ENCODE measurements at regions not wholly inside any gene's neighbourhood (a gene's known extent, or its start where the extent isn't known, plus 50 kb on each side); places are given as distances from the start of the nearest gene placed in this dataset.

- DNase-seq = no peak
- Histone ChIP-seq H3K36me3 (no peaks in the 10 kb centered on the region), H3K27ac (no peak overlapping the region), H3K4me3 (no peak overlapping the region), H3K9me3 (no peaks in the 10 kb centered on the region), H3K4me1 (no peaks in the 10 kb centered on the region), H3K27me3 (peaks cover 0 to 34% (median 4%) of the 10 kb centered on the region in 3 donors)
- WGBS, 5 donors = 53 to 100% (median 85%) methylated on average over 1 of the region's 1 CpG
- intact Hi-C loops (cut with DNase I; ENCODE audit: low total_unique reads) = no loop called here
- TF ChIP-seq CTCF (IDR thresholded peaks at IDR 0.05) (no peak), POLR2A (IDR thresholded peaks at IDR 0.05) (no peak)
Observed at GRCh38 chr10:117480097-117480496, 62.4 kb upstream of the EMX2 start.

- H3K36me3 ChIP-seq = no peaks in the 10 kb centered on the region
- peak in 1 of 2 donors; percentile 19 for DNase-seq
- no peaks in the 10 kb centered on the region for H3K4me1 ChIP-seq
- no peak overlapping the region for H3K27ac ChIP-seq
- WGBS, 5 donors = 48 to 55% (median 50%) methylated on average over 5 of the region's 5 CpGs
- intact Hi-C loops (cut with DNase I; ENCODE audit: low total_unique reads) = no loop called here
- TF ChIP-seq POLR2AphosphoS5 (IDR thresholded peaks at IDR 0.05) = no peak
- no peak for TF ChIP-seq CTCF (IDR thresholded peaks at IDR 0.05)
- TF ChIP-seq POLR2A (IDR thresholded peaks at IDR 0.05) = no peak
- no peak for TF ChIP-seq EP300 (IDR thresholded peaks at IDR 0.05)
- peaks cover 0 to 38% (median 4%) of the 10 kb centered on the region in 3 donors for H3K27me3 ChIP-seq
- no peak overlapping the region for H3K4me3 ChIP-seq
- H3K9me3 ChIP-seq = no peaks in the 10 kb centered on the region
Observed at GRCh38 chr10:117477961-117478670, 64.4 kb upstream of the EMX2 start.

- Histone ChIP-seq H3K27me3 (peaks cover 0 to 35% (median 4%) of the 10 kb centered on the region in 3 donors), H3K36me3 (no peaks in the 10 kb centered on the region), H3K4me1 (no peaks in the 10 kb centered on the region), H3K4me3 (no peak overlapping the region), H3K27ac (peak overlapping the region in 1 of 5 donors; percentile 34), H3K9me3 (no peaks in the 10 kb centered on the region)
- TF ChIP-seq EP300 (IDR thresholded peaks at IDR 0.05) = no peak
- no peak for TF ChIP-seq CTCF (IDR thresholded peaks at IDR 0.05)
- TF ChIP-seq POLR2A (IDR thresholded peaks at IDR 0.05) = no peak
- TF ChIP-seq POLR2AphosphoS5 (IDR thresholded peaks at IDR 0.05) = no peak
- no peak for DNase-seq
- intact Hi-C loops (cut with DNase I; ENCODE audit: low total_unique reads) = no loop called here
- WGBS, 5 donors = 40 to 70% (median 58%) methylated on average over 2 of the region's 2 CpGs
Observed at GRCh38 chr10:117477211-117477947, 65.2 kb upstream of the EMX2 start.

- H3K27ac ChIP-seq = peak overlapping the region in 1 of 5 donors; percentile 34
- no peaks in the 10 kb centered on the region for H3K36me3 ChIP-seq
- no peaks in the 10 kb centered on the region for H3K9me3 ChIP-seq
- no peak overlapping the region for H3K4me3 ChIP-seq
- intact Hi-C loops (cut with DNase I; ENCODE audit: low total_unique reads) = no loop called here
- no peaks in the 10 kb centered on the region for H3K4me1 ChIP-seq
- TF ChIP-seq CTCF (IDR thresholded peaks at IDR 0.05) (no peak), EP300 (IDR thresholded peaks at IDR 0.05) (no peak), POLR2AphosphoS5 (IDR thresholded peaks at IDR 0.05) (no peak), POLR2A (IDR thresholded peaks at IDR 0.05) (no peak)
- 57 to 76% (median 70%) methylated on average over 3 of the region's 3 CpGs for WGBS, 5 donors
- DNase-seq = no peak
- peaks cover 0 to 42% (median 4%) of the 10 kb centered on the region in 3 donors for H3K27me3 ChIP-seq
Observed at GRCh38 chr10:117476716-117477115, 65.8 kb upstream of the EMX2 start.
